ENCODE measurements at regions not wholly inside any gene's neighbourhood (a gene's known extent, or its start where the extent isn't known, plus 50 kb on each side); places are given as distances from the start of the nearest gene placed in this dataset.

GRCh38 chr2:59856391-59856790, 697.1 kb downstream of the BCL11A start:
- ATAC-seq (ENCODE audit: insufficient number of reproducible peaks, low FRiP score, low read depth) (no peak), DNase-seq (ENCODE audit: low spot score) (no peak)
- Histone ChIP-seq H3K4me1 (ENCODE audit: control insufficient read depth in 1 of 2, low read depth in 2 of 2) (no peaks in the 10 kb centered on the region), H3K9me3 (no peaks in the 10 kb centered on the region), H3K4me3 (no peak overlapping the region), H3K36me3 (no peaks in the 10 kb centered on the region), H3K27ac (no peak overlapping the region), H3K27me3 (replicated peaks; ENCODE audit: insufficient read depth) (no peaks in the 10 kb centered on the region)
- no peak for TF ChIP-seq CTCF (IDR thresholded peaks at IDR 0.05)

- TF ChIP-seq CTCF (IDR thresholded peaks at IDR 0.05): no peak
- ATAC-seq (ENCODE audit: insufficient number of reproducible peaks, low FRiP score, low read depth): no peak
- H3K4me1 ChIP-seq (ENCODE audit: control insufficient read depth in 1 of 2, low read depth in 2 of 2): no peaks in the 10 kb centered on the region
Measured at GRCh38 chr2:59853032-59853431, 700.4 kb downstream of the BCL11A start.

GRCh38 chr2:59851836-59852475, 701.5 kb downstream of the BCL11A start:
- H3K4me1 ChIP-seq (ENCODE audit: control insufficient read depth in 1 of 2, low read depth in 2 of 2): no peaks in the 10 kb centered on the region
- TF ChIP-seq CTCF (IDR thresholded peaks at IDR 0.05): no peak
- DNase-seq (ENCODE audit: low spot score): no peak
- ATAC-seq (ENCODE audit: insufficient number of reproducible peaks, low FRiP score, low read depth): no peak
- H3K9me3 ChIP-seq: no peaks in the 10 kb centered on the region
- no peak overlapping the region for H3K27ac ChIP-seq
- no peak overlapping the region for H3K4me3 ChIP-seq
- H3K27me3 ChIP-seq (replicated peaks; ENCODE audit: insufficient read depth): no peaks in the 10 kb centered on the region
- H3K36me3 ChIP-seq: no peaks in the 10 kb centered on the region

More at GRCh38 chr2:59853032-59853431, 700.4 kb downstream of the BCL11A start:
- DNase-seq (ENCODE audit: low spot score): no peak
- Histone ChIP-seq H3K27me3 (replicated peaks; ENCODE audit: insufficient read depth) (no peaks in the 10 kb centered on the region), H3K9me3 (no peaks in the 10 kb centered on the region), H3K4me3 (no peak overlapping the region), H3K27ac (no peak overlapping the region), H3K36me3 (no peaks in the 10 kb centered on the region)

- ATAC-seq (ENCODE audit: insufficient number of reproducible peaks, low FRiP score, low read depth) (no peak), DNase-seq (ENCODE audit: low spot score) (no peak)
- Histone ChIP-seq H3K27ac (no peak overlapping the region), H3K4me3 (no peak overlapping the region), H3K9me3 (no peaks in the 10 kb centered on the region), H3K36me3 (no peaks in the 10 kb centered on the region), H3K4me1 (ENCODE audit: control insufficient read depth in 1 of 2, low read depth in 2 of 2) (no peaks in the 10 kb centered on the region), H3K27me3 (replicated peaks; ENCODE audit: insufficient read depth) (no peaks in the 10 kb centered on the region)
- no peak for TF ChIP-seq CTCF (IDR thresholded peaks at IDR 0.05)
Measured at GRCh38 chr2:59850554-59850953, 702.9 kb downstream of the BCL11A start.

- Histone ChIP-seq H3K4me3 (no peak overlapping the region), H3K36me3 (no peaks in the 10 kb centered on the region), H3K9me3 (no peaks in the 10 kb centered on the region), H3K27ac (no peak overlapping the region), H3K27me3 (replicated peaks; ENCODE audit: insufficient read depth) (no peaks in the 10 kb centered on the region), H3K4me1 (ENCODE audit: control insufficient read depth in 1 of 2, low read depth in 2 of 2) (no peaks in the 10 kb centered on the region)
- no peak for ATAC-seq (ENCODE audit: insufficient number of reproducible peaks, low FRiP score, low read depth)
- no peak for TF ChIP-seq CTCF (IDR thresholded peaks at IDR 0.05)
- no peak for DNase-seq (ENCODE audit: low spot score)
Measured at GRCh38 chr2:59833941-59834340, 719.5 kb downstream of the BCL11A start.
